ENCODE measurements at regions not wholly inside any gene's neighbourhood (a gene's known extent, or its start where the extent isn't known, plus 50 kb on each side); places are given as distances from the start of the nearest gene placed in this dataset.

DNA sequence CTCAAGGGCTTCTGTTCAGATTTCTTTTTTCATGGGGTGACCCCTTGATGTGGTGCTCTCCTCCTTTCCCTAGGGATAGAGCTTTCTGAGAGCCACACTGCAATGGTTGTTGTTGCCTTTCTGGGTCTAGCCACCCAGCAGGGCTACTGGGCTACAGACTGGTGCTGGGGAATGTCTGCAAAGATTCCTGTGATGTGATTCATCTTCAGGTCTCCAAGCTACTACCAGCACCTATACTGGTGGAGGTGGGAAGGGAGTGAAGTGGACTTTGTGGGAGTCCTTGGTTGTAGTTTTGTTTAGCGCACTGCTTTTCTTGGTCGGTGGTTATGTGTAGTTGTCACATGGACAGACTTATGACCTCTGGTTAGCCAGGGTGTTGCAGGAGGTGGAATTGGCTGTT lies 392.3 kb upstream of the CNTN6 start:
- no peak for TF ChIP-seq CTCF (IDR thresholded peaks at IDR 0.05)
- TF ChIP-seq ZFX (IDR thresholded peaks at IDR 0.05; ENCODE audit: borderline replicate concordance) = no peak
